GM19397 (cell line): ENCODE measurements at regions not wholly inside any gene's neighbourhood (a gene's known extent, or its start where the extent isn't known, plus 50 kb on each side); places are given as distances from the start of the nearest gene placed in this dataset.
"Not testable (repeated sequence)": the region's sequence is repeated elsewhere in the genome, so short reads cannot be mapped to it uniquely, and the experiment has no call there.

ENCODE experiments used
- ATAC-seq: cut with Tn5 transposase; IDR thresholded peaks from one replicate; pipeline ENCODE4 v1.9.1; 2021; ENCODE audit warnings: mild to moderate bottlenecking, moderate library complexity; ENCODE audit not compliant: unreplicated experiment

GRCh38 chr18:67805261-67805660 lies 288.7 kb upstream of the DSEL start:
- ATAC-seq: no peak

- ATAC-seq: no peak
Observed at GRCh38 chr18:67794521-67794920, 278.0 kb upstream of the DSEL start.

GRCh38 chr18:67790527-67790926 lies 274.0 kb upstream of the DSEL start:
- no peak for ATAC-seq

GRCh38 chr18:67789165-67789545 lies 272.6 kb upstream of the DSEL start:
- no peak for ATAC-seq

GRCh38 chr18:67788310-67789164 lies 272.0 kb upstream of the DSEL start:
- ATAC-seq: no peak

GRCh38 chr18:67783196-67783946 lies 266.9 kb upstream of the DSEL start:
- ATAC-seq: no peak

GRCh38 chr18:67778016-67778415 lies 261.5 kb upstream of the DSEL start:
- ATAC-seq: no peak

GRCh38 chr18:67776929-67777328 lies 260.4 kb upstream of the DSEL start:
- no peak for ATAC-seq

- no peak for ATAC-seq
Observed at GRCh38 chr18:67771271-67771670, 254.8 kb upstream of the DSEL start.

- no peak for ATAC-seq
Observed at GRCh38 chr18:67770520-67770919, 254.0 kb upstream of the DSEL start.

GRCh38 chr18:67766930-67767329 lies 250.4 kb upstream of the DSEL start:
- ATAC-seq: peak; percentile 61

- ATAC-seq: not testable (repeated sequence)
Observed at GRCh38 chr18:67752211-67752610, 235.7 kb upstream of the DSEL start.

GRCh38 chr18:67742954-67743353 lies 226.4 kb upstream of the DSEL start:
- ATAC-seq: no peak

GRCh38 chr18:67742525-67742924 lies 226.0 kb upstream of the DSEL start:
- no peak for ATAC-seq

- no peak for ATAC-seq
Observed at GRCh38 chr18:67735506-67735905, 219.0 kb upstream of the DSEL start.

GRCh38 chr18:67733088-67733487 lies 216.6 kb upstream of the DSEL start:
- ATAC-seq: no peak

GRCh38 chr18:67731851-67732250 lies 215.3 kb upstream of the DSEL start:
- ATAC-seq: no peak

- ATAC-seq: no peak
Observed at GRCh38 chr18:67730886-67731285, 214.4 kb upstream of the DSEL start.

GRCh38 chr18:67728364-67728763 lies 211.8 kb upstream of the DSEL start:
- ATAC-seq: no peak

GRCh38 chr18:67726882-67727281 lies 210.4 kb upstream of the DSEL start:
- no peak for ATAC-seq

- no peak for ATAC-seq
Observed at GRCh38 chr18:67717800-67718199, 201.3 kb upstream of the DSEL start.

GRCh38 chr18:67715567-67715966 lies 199.0 kb upstream of the DSEL start:
- ATAC-seq: no peak
